ENCODE measurements at regions not wholly inside any gene's neighbourhood (a gene's known extent, or its start where the extent isn't known, plus 50 kb on each side); places are given as distances from the start of the nearest gene placed in this dataset.

DNA sequence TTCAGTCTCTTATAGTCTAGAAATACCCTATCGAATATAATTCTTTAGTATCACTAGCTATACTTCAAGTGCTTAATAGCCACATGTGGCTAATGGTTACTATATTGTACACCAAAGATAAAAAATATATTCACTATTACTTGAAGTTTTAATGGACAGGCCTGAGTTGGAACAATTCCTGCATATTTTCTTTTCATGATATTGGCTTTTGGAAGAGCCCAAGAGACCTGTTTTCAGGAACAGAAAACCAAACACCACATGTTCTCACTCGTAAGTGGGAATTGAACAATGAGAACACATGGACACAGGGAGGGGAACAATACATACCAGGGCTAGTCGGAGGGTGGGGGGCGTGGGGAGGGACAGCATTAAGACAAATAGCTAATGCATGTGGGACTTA is 334.4 kb upstream of the TRIB2 start:
- H3K36me3 ChIP-seq, result no peaks in the 10 kb centered on the region
- H3K27ac ChIP-seq, result no peak overlapping the region
- no peak for DNase-seq
- no peaks in the 10 kb centered on the region for H3K27me3 ChIP-seq
- no peaks in the 10 kb centered on the region for H3K9me3 ChIP-seq
- H3K4me1 ChIP-seq, result no peaks in the 10 kb centered on the region
- no peak overlapping the region for H3K4me3 ChIP-seq
- TF ChIP-seq, protein P1, sequence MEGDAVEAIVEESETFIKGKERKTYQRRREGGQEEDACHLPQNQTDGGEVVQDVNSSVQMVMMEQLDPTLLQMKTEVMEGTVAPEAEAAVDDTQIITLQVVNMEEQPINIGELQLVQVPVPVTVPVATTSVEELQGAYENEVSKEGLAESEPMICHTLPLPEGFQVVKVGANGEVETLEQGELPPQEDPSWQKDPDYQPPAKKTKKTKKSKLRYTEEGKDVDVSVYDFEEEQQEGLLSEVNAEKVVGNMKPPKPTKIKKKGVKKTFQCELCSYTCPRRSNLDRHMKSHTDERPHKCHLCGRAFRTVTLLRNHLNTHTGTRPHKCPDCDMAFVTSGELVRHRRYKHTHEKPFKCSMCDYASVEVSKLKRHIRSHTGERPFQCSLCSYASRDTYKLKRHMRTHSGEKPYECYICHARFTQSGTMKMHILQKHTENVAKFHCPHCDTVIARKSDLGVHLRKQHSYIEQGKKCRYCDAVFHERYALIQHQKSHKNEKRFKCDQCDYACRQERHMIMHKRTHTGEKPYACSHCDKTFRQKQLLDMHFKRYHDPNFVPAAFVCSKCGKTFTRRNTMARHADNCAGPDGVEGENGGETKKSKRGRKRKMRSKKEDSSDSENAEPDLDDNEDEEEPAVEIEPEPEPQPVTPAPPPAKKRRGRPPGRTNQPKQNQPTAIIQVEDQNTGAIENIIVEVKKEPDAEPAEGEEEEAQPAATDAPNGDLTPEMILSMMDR (IDR thresholded peaks at IDR 0.05), result no peak
- TF ChIP-seq POLR2A (IDR thresholded peaks at IDR 0.05), result no peak

DNA sequence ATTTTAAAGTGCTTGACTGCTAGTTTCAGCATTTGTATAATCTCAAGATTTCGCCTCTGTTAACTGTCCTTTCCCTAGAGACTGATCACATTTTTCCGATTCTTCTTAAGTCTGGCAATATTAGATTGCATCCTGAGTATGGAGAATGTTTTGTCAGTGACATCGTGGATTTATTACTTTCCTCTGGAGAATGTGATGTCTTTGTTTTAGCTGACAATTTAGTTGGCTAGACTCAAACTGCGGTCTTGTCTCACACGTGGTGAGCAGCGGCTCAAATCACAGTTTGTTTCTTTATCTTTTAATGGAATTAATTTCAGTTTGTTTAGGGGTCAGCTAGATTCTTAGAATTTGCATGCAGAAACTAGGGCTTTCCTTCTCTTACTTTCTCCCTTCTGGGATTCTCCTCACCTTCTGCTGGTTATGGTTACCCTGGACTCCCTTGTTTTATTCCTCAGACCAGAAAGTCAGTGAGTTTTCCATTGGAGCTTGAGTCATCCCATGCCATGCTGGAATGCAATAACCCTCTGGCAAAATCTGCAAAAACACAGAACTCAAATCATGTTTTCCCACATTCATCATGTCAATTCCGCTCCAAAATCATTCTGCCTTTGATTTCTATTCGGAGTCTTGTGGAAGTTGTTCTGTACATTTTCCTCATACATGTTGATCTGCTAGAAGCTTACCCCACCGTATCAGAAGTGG is 327.2 kb upstream of the TRIB2 start:
- Histone ChIP-seq H3K4me1 (no peaks in the 10 kb centered on the region), H3K4me3 (no peak overlapping the region), H3K27ac (no peak overlapping the region), H3K36me3 (no peaks in the 10 kb centered on the region), H3K9me3 (no peaks in the 10 kb centered on the region), H3K27me3 (no peaks in the 10 kb centered on the region)
- TF ChIP-seq POLR2A (IDR thresholded peaks at IDR 0.05), result no peak
- TF ChIP-seq, protein P1 (IDR thresholded peaks at IDR 0.05), result no peak
- no peak for DNase-seq

- no peaks in the 10 kb centered on the region for H3K27me3 ChIP-seq
- no peaks in the 10 kb centered on the region for H3K4me1 ChIP-seq
- no peak overlapping the region for H3K27ac ChIP-seq
- TF ChIP-seq POLR2A (IDR thresholded peaks at IDR 0.05), result no peak
- TF ChIP-seq, protein P1 (IDR thresholded peaks at IDR 0.05), result no peak
- no peak for DNase-seq
- H3K36me3 ChIP-seq, result no peaks in the 10 kb centered on the region
- no peak overlapping the region for H3K4me3 ChIP-seq
- no peaks in the 10 kb centered on the region for H3K9me3 ChIP-seq
These were observed 325.6 kb upstream of the TRIB2 start for GRCh38 chr2:12391116-12391515.

- H3K27me3 ChIP-seq, result no peaks in the 10 kb centered on the region
- no peaks in the 10 kb centered on the region for H3K9me3 ChIP-seq
- no peak for DNase-seq
- TF ChIP-seq, protein P1 (IDR thresholded peaks at IDR 0.05), result no peak
- TF ChIP-seq POLR2A (IDR thresholded peaks at IDR 0.05), result no peak
- no peak overlapping the region for H3K4me3 ChIP-seq
- no peaks in the 10 kb centered on the region for H3K4me1 ChIP-seq
- H3K36me3 ChIP-seq, result no peaks in the 10 kb centered on the region
- H3K27ac ChIP-seq, result no peak overlapping the region
These were observed 320.0 kb upstream of the TRIB2 start for GRCh38 chr2:12396699-12397098.

- Histone ChIP-seq H3K4me3 (no peak overlapping the region), H3K27me3 (no peaks in the 10 kb centered on the region), H3K4me1 (no peaks in the 10 kb centered on the region), H3K27ac (no peak overlapping the region), H3K9me3 (peaks cover 0 to 4% (median 0%) of the 10 kb centered on the region in 4 donors), H3K36me3 (no peaks in the 10 kb centered on the region)
- DNase-seq, result no peak
- no peak for TF ChIP-seq POLR2A (IDR thresholded peaks at IDR 0.05)
- TF ChIP-seq, protein P1 (IDR thresholded peaks at IDR 0.05), result no peak
These were observed 318.9 kb upstream of the TRIB2 start for GRCh38 chr2:12397854-12398253.

Data from Peyer's patch (tissue), 4 donors.